CD4-positive, alpha-beta T cell (primary cell): ENCODE measurements at regions not wholly inside any gene's neighbourhood (a gene's known extent, or its start where the extent isn't known, plus 50 kb on each side); places are given as distances from the start of the nearest gene placed in this dataset.

ENCODE experiments used
- ATAC-seq: fragments of 200-7000 bp; cut with Tn5 transposase; one replicate; pipeline ENCODE4 v1.10.0; 2022; ENCODE audit warnings: mild to moderate bottlenecking; ENCODE audit not compliant: poor library complexity
- CTCF ChIA-PET: fragments of 350-600 bp; sonication (Branson Sonifier 250); formaldehyde crosslinking; loops from one replicate; lab custom pipeline; 2021; ENCODE audit warnings: antibody characterized with exemption, inconsistent platforms; lab: Charles Lee
- POLR2A ChIA-PET: fragments of 350-600 bp; sonication (Branson Sonifier 250); formaldehyde crosslinking; loops from one replicate; lab custom pipeline; 2021; ENCODE audit warnings: antibody characterized with exemption, inconsistent platforms; lab: Charles Lee
- DNase-seq, 14 experiments: peaks; one replicate each; pipeline ENCODE4 v3.0.0-alpha.2; 2013 to 2020; ENCODE audit warnings: mixed read lengths in 2 of 14
- H3K27ac ChIP-seq, 2 donors: one replicate each; pipeline versions ENCODE4 v1.5.1 to v1.7.0; 2013; ENCODE audit warnings: low read length in 2 of 2, low read depth in 1 of 2, mild to moderate bottlenecking in 1 of 2
- H3K27me3 ChIP-seq, 2 experiments: 1 replicate in 1 of 2; 2 replicates in 1 of 2; pipeline versions ENCODE4 v1.6.1 to v1.7.0; 2013; ENCODE audit warnings: low read length in 2 of 2, control low read depth in 1 of 2, mild to moderate bottlenecking in 1 of 2, moderate library complexity in 1 of 2; ENCODE audit not compliant: insufficient read depth in 2 of 2, control insufficient read depth in 1 of 2
- H3K36me3 ChIP-seq: one replicate; pipeline ENCODE4 v1.6.1; 2013; ENCODE audit warnings: low read length, control low read depth; ENCODE audit not compliant: insufficient read depth
- H3K4me1 ChIP-seq: one replicate; pipeline ENCODE4 v1.6.1; 2013; ENCODE audit warnings: low read length, control low read depth; ENCODE audit not compliant: insufficient read depth
- H3K4me3 ChIP-seq: one replicate; pipeline ENCODE4 v1.5.1; 2013; ENCODE audit warnings: mild to moderate bottlenecking, low read length, moderate library complexity
- H3K9me3 ChIP-seq, 2 experiments: 1 replicate in 1 of 2; 2 replicates in 1 of 2; pipeline versions ENCODE4 v1.6.1 to v1.7.0; 2013; ENCODE audit warnings: low read length in 2 of 2, mild to moderate bottlenecking in 2 of 2, control low read depth in 1 of 2, moderate library complexity in 1 of 2; ENCODE audit not compliant: control insufficient read depth in 1 of 2, insufficient read depth in 1 of 2
- H3K27ac Mint-ChIP-seq: one replicate; pipeline ENCODE4 v1.8.0; 2020; ENCODE audit warnings: mixed read lengths
- H3K27me3 Mint-ChIP-seq: one replicate; pipeline ENCODE4 v1.8.0; 2021; ENCODE audit warnings: mixed read lengths
- H3K36me3 Mint-ChIP-seq: one replicate; pipeline ENCODE4 v1.8.0; 2021; ENCODE audit warnings: low read depth, mixed read lengths
- H3K4me1 Mint-ChIP-seq: one replicate; pipeline ENCODE4 v1.8.0; 2021; ENCODE audit warnings: low read depth, mixed read lengths
- H3K4me3 Mint-ChIP-seq: one replicate; pipeline ENCODE4 v1.8.0; 2020; ENCODE audit warnings: mild to moderate bottlenecking, mixed read lengths
- H3K9me3 Mint-ChIP-seq: one replicate; pipeline ENCODE4 v1.8.0; 2020; ENCODE audit warnings: mixed read lengths
- CTCF ChIP-seq: fragments of 200-600 bp; IDR thresholded peaks from one replicate; pipeline ENCODE4 v1.8.0; 2022; ENCODE audit warnings: antibody characterized with exemption, mild to moderate bottlenecking
- intact Hi-C, 2 experiments: fragments of 100-400 bp; cut with DNase I in 1 of 2; cut with micrococcal nuclease in 1 of 2; formaldehyde crosslinking; loops; one replicate each; pipeline versions ENCODE4 v1.15.1 to v1.9.0; 2023 to 2025; cut with DNase I, micrococcal nuclease

- CTCF ChIA-PET = no interaction called here
Measured at GRCh38 chr1:230012093-230012393, 55.0 kb upstream of the GALNT2 start.

GRCh38 chr1:230012741-230013140, 54.3 kb upstream of the GALNT2 start:
- H3K4me1 Mint-ChIP-seq = no peaks in the 10 kb centered on the region
- intact Hi-C loops = no loop called here
- H3K27ac ChIP-seq = no peak overlapping the region
- H3K27ac Mint-ChIP-seq = no peak overlapping the region
- no peaks in the 10 kb centered on the region for H3K9me3 Mint-ChIP-seq
- POLR2A ChIA-PET = no interaction called here
- no peak overlapping the region for H3K4me3 Mint-ChIP-seq
- DNase-seq = no peak
- no peak for ATAC-seq
- no peaks in the 10 kb centered on the region for H3K27me3 ChIP-seq
- H3K4me3 ChIP-seq = no peak overlapping the region
- no peaks in the 10 kb centered on the region for H3K4me1 ChIP-seq
- H3K27me3 Mint-ChIP-seq = no peaks in the 10 kb centered on the region
- no peaks in the 10 kb centered on the region for H3K36me3 Mint-ChIP-seq
- H3K9me3 ChIP-seq = no peaks in the 10 kb centered on the region
- CTCF ChIA-PET = no interaction called here
- H3K36me3 ChIP-seq = no peaks in the 10 kb centered on the region
- no peak for TF ChIP-seq CTCF

More at GRCh38 chr1:230012093-230012393, 55.0 kb upstream of the GALNT2 start:
- no peak overlapping the region for H3K4me3 ChIP-seq
- H3K9me3 ChIP-seq = no peaks in the 10 kb centered on the region
- Mint-ChIP-seq H3K4me3 (no peak overlapping the region), H3K27ac (no peak overlapping the region), H3K9me3 (no peaks in the 10 kb centered on the region), H3K36me3 (no peaks in the 10 kb centered on the region), H3K27me3 (no peaks in the 10 kb centered on the region), H3K4me1 (no peaks in the 10 kb centered on the region)
- no peak for TF ChIP-seq CTCF
- no peaks in the 10 kb centered on the region for H3K36me3 ChIP-seq
- DNase-seq (no peak), ATAC-seq (no peak)
- intact Hi-C loops = no loop called here
- POLR2A ChIA-PET = no interaction called here
- no peak overlapping the region for H3K27ac ChIP-seq
- no peaks in the 10 kb centered on the region for H3K27me3 ChIP-seq
- H3K4me1 ChIP-seq = no peaks in the 10 kb centered on the region

- DNase-seq = no peak
- Mint-ChIP-seq H3K9me3 (no peaks in the 10 kb centered on the region), H3K27me3 (no peaks in the 10 kb centered on the region), H3K4me1 (no peaks in the 10 kb centered on the region), H3K36me3 (no peaks in the 10 kb centered on the region), H3K4me3 (no peak overlapping the region), H3K27ac (no peak overlapping the region)
- H3K9me3 ChIP-seq = no peaks in the 10 kb centered on the region
- ATAC-seq = no peak
- no peak overlapping the region for H3K27ac ChIP-seq
- no peaks in the 10 kb centered on the region for H3K36me3 ChIP-seq
- no peaks in the 10 kb centered on the region for H3K4me1 ChIP-seq
- intact Hi-C loops = no loop called here
- H3K27me3 ChIP-seq = no peaks in the 10 kb centered on the region
- TF ChIP-seq CTCF = no peak
- ChIA-PET POLR2A (no interaction called here), CTCF (no interaction called here)
- no peak overlapping the region for H3K4me3 ChIP-seq
Measured at GRCh38 chr1:230016159-230016558, 50.9 kb upstream of the GALNT2 start.
